Activated naive CD4-positive, alpha-beta T cell treated with anti-CD3 and anti-CD28 coated beads, Interleukin-2, amount 50 U/mL, for 24 hours (primary cell): ENCODE measurements at regions not wholly inside any gene's neighbourhood (a gene's known extent, or its start where the extent isn't known, plus 50 kb on each side); places are given as distances from the start of the nearest gene placed in this dataset.

Source experiments
- H3K27ac Mint-ChIP-seq: one replicate; pipeline ENCODE4 v1.8.0; 2021; ENCODE audit warnings: mild to moderate bottlenecking, mixed read lengths
- H3K27me3 Mint-ChIP-seq: one replicate; pipeline ENCODE4 v1.8.0; 2021; ENCODE audit warnings: mixed read lengths
- H3K36me3 Mint-ChIP-seq: one replicate; pipeline ENCODE4 v1.8.0; 2021; ENCODE audit warnings: mixed read lengths
- H3K4me1 Mint-ChIP-seq: one replicate; pipeline ENCODE4 v1.8.0; 2021; ENCODE audit warnings: mixed read lengths
- H3K4me3 Mint-ChIP-seq: one replicate; pipeline ENCODE4 v1.8.0; 2021; ENCODE audit warnings: mild to moderate bottlenecking, mixed read lengths
- H3K9me3 Mint-ChIP-seq: one replicate; pipeline ENCODE4 v1.8.0; 2021; ENCODE audit warnings: mixed read lengths

DNA sequence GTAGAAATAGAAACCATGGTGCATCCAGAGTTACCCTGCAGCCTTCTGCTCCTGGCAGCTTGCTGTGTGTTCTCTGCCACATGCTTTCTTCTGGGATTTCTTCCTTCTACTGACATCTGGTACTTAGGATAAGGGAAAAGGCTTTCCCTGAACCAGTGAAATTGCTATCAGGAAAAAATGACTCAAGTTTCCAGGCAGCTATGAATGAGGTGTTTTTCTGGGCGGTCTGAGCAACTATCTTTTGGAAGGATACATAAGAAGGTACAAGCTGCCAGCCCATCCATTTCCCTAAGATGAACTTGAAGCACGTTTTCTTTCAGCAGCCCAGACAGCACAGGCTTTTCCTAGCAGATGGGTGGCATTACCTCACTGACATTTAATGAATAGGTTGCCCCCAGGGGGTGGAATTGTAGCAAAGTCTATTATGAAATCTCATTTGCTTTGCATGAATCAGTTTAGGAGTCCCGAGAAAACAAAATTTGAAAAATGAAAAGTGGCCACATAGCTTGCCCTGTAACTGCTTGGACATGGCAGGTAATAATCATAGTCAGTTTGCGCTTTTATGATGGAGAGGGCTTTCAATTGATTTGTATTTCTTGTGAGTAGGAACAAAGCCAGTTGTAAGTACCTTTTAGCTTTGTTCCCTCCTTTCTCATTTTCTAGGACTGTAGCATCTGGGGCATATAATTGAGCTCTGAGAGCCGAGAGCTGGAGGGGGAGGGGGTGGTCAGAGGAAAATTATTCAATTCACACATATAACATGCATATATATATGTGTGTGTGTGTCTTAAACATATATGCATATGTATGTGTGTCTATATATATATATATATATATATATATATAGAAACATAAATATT is 108.5 kb downstream of the C9orf152 start:
- H3K9me3 Mint-ChIP-seq: no peaks in the 10 kb centered on the region
- H3K27ac Mint-ChIP-seq: no peak overlapping the region
- no peak overlapping the region for H3K4me3 Mint-ChIP-seq
- H3K36me3 Mint-ChIP-seq: peaks cover 1% of the 10 kb centered on the region
- no peaks in the 10 kb centered on the region for H3K4me1 Mint-ChIP-seq
- H3K27me3 Mint-ChIP-seq: no peaks in the 10 kb centered on the region

DNA sequence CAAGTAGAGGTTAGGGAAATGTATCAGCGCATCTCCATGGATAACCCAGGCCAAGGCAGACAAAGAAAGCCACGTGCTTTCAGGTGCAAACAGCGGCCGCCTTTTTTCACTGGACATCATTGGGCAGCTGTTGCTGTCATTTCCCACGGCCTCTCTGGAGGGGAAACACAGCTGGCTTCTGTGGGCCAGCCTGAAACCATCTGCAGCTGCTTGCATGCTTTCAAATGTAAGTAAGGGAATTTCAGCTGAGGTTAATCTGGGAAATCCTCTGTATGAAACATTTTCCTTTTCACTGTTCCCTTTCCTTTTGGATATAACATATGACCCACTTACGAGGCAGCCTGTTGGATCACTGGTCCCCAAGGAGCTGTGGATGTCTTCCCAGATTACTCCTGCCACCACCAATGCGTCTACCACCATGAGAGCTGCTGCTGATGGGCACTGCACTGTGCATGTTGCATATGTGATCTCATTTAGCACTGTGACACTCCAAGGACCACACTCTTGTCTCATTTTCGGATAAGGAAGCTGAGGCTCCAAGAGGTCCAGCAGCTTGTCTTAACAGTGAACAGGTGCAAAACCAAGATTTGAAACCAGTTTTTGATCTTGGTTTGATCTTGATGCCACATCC is 106.3 kb downstream of the C9orf152 start:
- Mint-ChIP-seq H3K27me3 (no peaks in the 10 kb centered on the region), H3K36me3 (peaks cover 1% of the 10 kb centered on the region), H3K9me3 (no peaks in the 10 kb centered on the region), H3K4me1 (no peaks in the 10 kb centered on the region), H3K27ac (no peak overlapping the region), H3K4me3 (no peak overlapping the region)

DNA sequence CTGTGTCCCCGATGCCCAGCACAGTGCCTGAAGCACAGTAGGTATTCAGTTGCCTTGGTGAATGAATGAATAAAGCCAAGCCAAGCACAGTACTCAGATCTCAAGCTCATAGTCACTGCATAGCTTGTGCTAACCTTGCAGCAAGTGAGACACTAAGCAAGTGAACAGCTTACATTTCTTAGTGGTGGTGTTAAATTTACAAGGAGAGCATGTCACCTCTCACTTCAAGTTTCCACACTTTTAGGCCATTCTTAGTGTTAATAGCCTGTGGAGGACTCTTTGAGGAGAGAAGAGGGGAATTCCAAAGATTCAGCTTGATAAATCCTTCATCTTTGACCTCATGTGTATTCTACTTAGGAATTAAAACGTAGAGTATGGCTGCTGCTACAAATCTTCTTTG is 104.7 kb downstream of the C9orf152 start:
- Mint-ChIP-seq H3K27me3 (no peaks in the 10 kb centered on the region), H3K36me3 (peaks cover 1% of the 10 kb centered on the region), H3K27ac (no peak overlapping the region), H3K9me3 (no peaks in the 10 kb centered on the region), H3K4me1 (no peaks in the 10 kb centered on the region), H3K4me3 (no peak overlapping the region)

DNA sequence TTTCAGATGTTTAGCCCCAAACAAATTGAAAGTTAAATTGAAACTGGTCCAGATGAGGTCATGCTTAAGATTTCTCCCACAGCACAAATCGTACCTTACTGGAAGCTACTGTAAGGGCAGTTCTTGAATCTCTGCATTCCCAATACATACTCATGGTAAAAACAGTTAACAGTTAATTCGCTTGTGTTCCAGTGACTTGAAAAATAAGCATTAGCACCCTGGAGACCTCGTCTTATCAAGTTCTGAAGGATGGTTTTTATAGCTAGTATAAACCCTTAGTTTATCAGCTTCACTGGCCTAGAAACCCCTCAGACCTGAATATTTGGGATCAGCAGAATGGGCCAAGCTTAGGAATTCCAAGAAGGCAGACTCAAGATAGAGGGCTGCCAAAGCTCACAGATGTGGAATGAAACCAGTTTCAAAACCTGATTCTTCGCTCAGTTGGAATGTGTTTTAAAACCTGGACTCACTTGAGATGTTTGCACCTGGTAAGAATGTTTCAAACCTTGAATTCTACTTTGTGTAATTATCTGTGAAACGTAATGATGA is 103.6 kb downstream of the C9orf152 start:
- Mint-ChIP-seq H3K9me3 (no peaks in the 10 kb centered on the region), H3K27me3 (no peaks in the 10 kb centered on the region), H3K36me3 (no peaks in the 10 kb centered on the region), H3K27ac (no peak overlapping the region), H3K4me3 (no peak overlapping the region), H3K4me1 (no peaks in the 10 kb centered on the region)

DNA sequence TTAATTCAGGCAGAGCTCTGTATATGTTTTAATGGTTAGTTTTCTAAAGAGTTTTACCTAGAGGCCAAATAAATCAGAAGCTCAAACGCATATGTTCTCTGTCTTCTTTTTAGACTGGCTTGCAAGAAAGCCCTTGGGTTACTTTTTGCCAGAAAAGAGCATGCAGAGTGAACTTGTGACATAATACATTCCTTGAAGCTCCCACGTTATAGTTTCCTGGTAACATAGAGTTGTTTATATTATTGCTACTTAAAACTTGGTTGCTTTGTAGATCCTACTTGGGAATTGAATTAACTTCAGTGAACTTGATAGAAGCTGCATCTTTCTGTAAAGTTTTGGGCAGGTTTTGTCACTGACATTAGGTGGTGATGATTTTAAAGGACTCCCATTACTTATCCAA is 102.9 kb downstream of the C9orf152 start:
- H3K27me3 Mint-ChIP-seq: no peaks in the 10 kb centered on the region
- no peaks in the 10 kb centered on the region for H3K9me3 Mint-ChIP-seq
- no peaks in the 10 kb centered on the region for H3K36me3 Mint-ChIP-seq
- H3K27ac Mint-ChIP-seq: no peak overlapping the region
- H3K4me1 Mint-ChIP-seq: no peaks in the 10 kb centered on the region
- no peak overlapping the region for H3K4me3 Mint-ChIP-seq

DNA sequence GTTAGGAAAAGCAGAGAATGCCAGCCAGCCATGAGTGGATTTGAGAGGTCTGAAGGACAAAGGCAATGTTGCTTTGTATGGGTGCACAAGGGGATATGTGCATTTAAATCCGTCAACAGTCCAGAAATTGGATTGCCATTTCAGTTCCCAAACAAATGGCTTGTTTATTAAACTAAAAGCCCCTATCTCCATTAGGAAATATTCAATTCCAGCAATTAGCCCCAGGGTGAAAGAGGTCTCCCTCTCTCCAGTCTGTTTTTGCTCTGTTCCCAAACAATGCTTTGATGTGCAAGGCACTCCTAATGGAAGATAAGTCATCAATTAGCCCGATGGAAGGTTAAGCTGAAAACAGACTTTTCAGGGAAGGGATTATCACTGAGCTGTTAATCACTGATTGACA is 101.3 kb downstream of the C9orf152 start:
- Mint-ChIP-seq H3K36me3 (no peaks in the 10 kb centered on the region), H3K4me1 (no peaks in the 10 kb centered on the region), H3K4me3 (no peak overlapping the region), H3K27me3 (no peaks in the 10 kb centered on the region), H3K27ac (no peak overlapping the region), H3K9me3 (no peaks in the 10 kb centered on the region)

DNA sequence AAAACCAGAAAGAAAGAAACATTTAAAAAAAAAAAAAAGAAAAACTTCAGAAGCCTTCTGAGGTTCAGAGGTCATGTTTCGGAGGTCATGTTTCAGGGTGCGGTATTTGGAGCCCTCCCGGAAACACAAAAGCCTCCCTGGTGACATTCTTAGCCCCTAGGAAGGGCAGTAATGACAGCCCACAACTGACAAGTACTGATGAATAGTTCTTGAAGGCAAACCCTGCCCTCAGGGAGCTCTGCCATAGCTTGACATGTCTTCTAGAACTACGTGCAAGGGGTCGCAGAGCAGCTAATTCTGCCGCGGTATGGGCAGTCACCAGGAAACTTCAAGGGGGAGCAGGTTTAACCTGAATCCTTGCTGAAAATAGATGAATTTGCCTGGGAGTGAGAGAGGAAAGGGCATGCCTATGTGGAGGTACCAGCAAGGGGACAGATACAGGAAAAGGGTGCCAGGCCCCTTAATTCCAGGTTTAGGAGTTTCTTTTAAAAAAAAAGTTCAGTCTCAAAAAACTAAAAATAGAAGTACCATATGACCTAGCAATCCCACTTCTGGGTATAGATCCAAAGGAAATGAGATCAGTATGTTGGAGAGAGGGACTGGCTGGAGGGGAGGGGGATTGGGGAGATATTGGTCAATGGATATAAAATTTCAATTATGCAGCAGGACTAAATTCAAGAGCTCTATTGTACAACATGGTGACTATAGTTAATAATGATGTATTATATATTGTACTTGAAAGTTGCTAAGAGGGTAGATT is 98.4 kb downstream of the C9orf152 start:
- no peaks in the 10 kb centered on the region for H3K4me1 Mint-ChIP-seq

DNA sequence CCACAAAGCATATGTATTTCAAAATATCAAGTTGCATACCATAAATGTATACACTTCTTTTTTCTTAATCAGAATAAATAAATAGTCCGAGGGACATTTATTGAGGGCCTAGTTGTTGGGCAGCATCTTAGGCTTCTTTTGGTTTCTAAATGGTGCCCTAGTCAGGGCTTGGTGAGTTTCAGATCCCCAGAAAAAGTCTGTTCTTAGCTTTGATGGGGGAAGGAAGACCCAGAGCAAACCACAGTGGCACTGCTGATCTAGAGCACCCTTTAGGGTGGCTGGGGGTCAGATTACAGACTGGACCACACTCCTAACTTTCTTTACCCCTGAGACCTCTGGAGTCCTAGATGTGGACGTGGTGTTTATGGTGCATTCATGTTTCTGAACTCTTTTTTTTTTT is 97.8 kb downstream of the C9orf152 start:
- Mint-ChIP-seq H3K9me3 (no peaks in the 10 kb centered on the region), H3K36me3 (no peaks in the 10 kb centered on the region), H3K4me1 (no peaks in the 10 kb centered on the region), H3K4me3 (no peak overlapping the region), H3K27me3 (no peaks in the 10 kb centered on the region), H3K27ac (no peak overlapping the region)

More for the DNA sequence above, 98.4 kb downstream of the C9orf152 start:
- Mint-ChIP-seq H3K9me3 (no peaks in the 10 kb centered on the region), H3K36me3 (no peaks in the 10 kb centered on the region), H3K27me3 (no peaks in the 10 kb centered on the region), H3K27ac (no peak overlapping the region), H3K4me3 (no peak overlapping the region)

DNA sequence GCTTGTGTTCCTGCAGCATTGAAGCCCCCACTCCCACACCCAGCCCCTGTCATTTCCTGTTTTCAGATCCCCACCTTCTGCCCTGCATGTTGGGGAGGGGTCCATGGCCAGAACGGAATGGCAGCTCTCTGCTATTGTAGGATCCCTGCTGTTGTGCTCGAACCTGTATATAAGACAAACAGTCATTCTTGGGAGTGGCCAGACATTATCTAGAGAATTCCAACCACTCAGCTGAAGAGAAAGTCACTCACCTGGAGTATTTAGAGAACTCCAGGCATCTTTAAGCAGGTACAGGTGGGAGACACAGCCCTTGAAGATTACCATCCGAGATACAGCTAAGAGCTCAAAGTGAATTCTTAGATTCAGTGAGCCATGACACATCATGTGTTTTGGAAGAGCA is 96.1 kb downstream of the C9orf152 start:
- Mint-ChIP-seq H3K4me3 (no peak overlapping the region), H3K27ac (no peak overlapping the region), H3K36me3 (no peaks in the 10 kb centered on the region), H3K4me1 (no peaks in the 10 kb centered on the region), H3K27me3 (no peaks in the 10 kb centered on the region), H3K9me3 (no peaks in the 10 kb centered on the region)

DNA sequence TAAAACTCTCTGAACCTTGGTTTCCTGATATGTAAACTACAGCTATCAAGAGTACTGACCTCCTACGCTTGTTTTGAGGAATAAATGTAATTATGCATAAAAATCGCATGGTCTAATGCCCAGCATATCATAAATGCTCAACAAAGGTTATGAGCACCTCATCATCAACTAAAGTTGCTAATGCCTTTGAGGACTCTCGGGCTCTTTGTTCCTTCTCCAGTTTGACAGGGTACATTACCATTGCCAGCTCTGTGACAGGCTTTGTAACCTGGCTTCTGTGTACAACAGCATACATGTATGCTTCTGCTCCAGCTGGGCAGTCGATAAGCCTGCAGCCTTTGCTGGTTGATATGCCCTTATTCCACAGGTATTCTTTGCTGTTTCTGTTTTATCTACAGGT is 95.2 kb downstream of the C9orf152 start:
- Mint-ChIP-seq H3K27me3 (no peaks in the 10 kb centered on the region), H3K36me3 (no peaks in the 10 kb centered on the region), H3K27ac (no peak overlapping the region), H3K4me3 (no peak overlapping the region), H3K4me1 (no peaks in the 10 kb centered on the region), H3K9me3 (no peaks in the 10 kb centered on the region)

DNA sequence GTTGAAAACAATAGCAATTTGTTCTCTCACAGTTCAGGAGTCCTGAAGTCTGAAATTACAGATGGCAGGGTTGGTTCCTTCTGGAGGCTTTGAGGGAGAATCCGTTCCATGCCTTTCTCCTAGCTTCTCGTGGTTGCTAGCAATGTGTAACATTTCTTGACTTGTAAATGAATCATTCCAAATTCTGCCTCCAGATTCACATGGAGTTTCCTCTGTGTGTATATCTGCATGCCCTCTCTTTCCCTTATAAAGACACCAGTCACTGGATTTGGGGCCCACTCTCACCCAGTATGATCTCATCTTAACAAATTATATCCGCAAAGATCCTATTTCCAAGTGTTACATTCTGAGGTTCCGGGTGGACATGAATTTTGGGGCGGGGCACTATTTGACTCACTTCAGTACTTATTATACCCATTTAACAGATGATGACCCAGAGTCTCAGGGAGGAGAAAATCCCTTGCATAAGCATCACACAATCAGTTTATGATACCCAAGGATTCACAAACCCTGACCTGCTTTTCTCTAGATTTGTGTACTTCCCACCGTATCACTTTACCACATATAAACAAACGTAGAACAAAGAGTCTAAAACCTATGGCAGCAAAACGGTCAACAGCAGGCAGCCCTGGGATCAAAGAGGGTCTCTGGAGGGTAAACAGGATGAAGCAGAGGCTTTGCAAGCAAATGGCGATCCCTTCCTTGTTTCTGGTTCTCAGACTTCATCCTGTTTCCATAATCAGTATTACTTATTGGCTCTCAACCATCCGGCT is 93.7 kb downstream of the C9orf152 start:
- H3K27ac Mint-ChIP-seq: no peak overlapping the region
- H3K4me1 Mint-ChIP-seq: no peaks in the 10 kb centered on the region
- no peak overlapping the region for H3K4me3 Mint-ChIP-seq
- H3K27me3 Mint-ChIP-seq: no peaks in the 10 kb centered on the region
- H3K9me3 Mint-ChIP-seq: no peaks in the 10 kb centered on the region
- H3K36me3 Mint-ChIP-seq: no peaks in the 10 kb centered on the region

DNA sequence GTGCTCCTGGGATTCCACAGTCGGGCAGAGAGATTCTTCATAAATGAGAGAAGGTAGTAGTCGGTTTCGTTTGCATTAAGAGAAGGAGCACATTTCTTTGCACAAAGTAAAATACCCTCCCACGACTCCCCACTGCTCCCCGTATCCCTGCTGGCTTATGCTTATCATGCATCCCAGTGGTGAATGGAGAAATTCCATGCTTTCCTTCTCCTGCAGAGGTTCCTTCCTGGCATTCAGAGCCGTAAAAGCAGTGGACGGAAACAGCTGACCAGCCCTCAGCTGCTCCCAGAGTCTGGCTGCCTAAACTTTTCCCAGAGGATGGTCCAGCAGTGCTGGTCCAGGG is 93.1 kb downstream of the C9orf152 start:
- no peak overlapping the region for H3K27ac Mint-ChIP-seq
- H3K4me1 Mint-ChIP-seq: no peaks in the 10 kb centered on the region
- H3K36me3 Mint-ChIP-seq: no peaks in the 10 kb centered on the region
- no peak overlapping the region for H3K4me3 Mint-ChIP-seq
- H3K27me3 Mint-ChIP-seq: no peaks in the 10 kb centered on the region
- H3K9me3 Mint-ChIP-seq: no peaks in the 10 kb centered on the region

DNA sequence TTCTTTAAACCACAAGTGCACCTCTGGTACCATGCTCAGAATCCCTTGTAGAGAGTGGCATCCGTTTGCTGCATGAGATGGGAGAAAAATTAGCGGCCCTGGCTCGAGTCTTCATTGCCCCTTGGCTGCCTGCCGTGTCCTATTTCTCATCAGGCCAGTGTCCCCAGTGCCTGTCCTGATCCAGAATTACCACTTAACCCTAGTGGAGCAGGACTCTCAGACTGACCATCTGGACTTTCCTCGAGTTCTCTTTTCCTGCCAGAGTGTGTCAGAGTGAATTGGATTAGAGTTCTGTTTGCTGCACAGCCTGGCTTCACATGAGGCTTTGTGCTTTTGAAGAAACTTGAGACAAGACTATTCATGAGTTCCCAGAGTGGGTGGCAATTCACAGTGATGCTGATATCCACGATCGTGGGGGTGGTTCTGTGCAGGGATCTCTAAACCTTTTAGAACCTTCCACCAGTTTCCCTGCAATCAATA is 92.6 kb downstream of the C9orf152 start:
- no peaks in the 10 kb centered on the region for H3K27me3 Mint-ChIP-seq
- H3K36me3 Mint-ChIP-seq: no peaks in the 10 kb centered on the region
- H3K4me1 Mint-ChIP-seq: no peaks in the 10 kb centered on the region
- no peak overlapping the region for H3K27ac Mint-ChIP-seq
- no peaks in the 10 kb centered on the region for H3K9me3 Mint-ChIP-seq
- no peak overlapping the region for H3K4me3 Mint-ChIP-seq

DNA sequence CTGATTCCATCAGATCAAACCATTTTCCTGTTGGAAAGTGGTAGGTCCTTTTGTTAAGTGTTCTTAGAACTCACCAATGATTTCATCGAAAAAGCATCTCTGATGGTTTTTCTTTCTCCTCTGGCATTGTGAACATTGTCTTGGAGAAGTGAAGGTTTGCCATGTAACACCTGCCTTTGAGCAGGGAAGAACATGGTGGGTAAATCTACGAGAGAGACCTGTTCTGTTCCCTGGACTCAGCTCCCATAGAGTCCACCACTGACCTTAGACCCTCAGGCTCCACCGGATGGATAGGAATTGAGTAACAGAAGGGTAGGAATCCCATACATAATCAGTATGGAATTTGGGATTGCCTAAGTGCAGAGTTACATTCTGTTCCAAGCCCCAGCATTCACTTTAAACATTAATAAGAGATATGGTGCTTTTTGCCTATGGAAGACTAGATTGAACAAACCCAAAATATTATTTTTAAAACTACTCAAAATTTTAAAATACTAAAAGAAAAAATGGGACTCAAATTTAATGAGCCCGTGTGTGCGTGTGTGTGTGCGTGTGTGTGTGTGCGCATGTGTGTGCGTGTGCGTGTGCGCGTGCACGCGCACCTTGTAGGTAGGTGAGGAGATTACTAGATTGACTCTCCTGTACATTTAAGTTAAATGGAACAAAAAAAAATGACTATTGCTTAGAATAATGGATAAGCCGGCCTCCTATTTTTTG is 92.0 kb downstream of the C9orf152 start:
- H3K27me3 Mint-ChIP-seq: no peaks in the 10 kb centered on the region
- H3K27ac Mint-ChIP-seq: no peak overlapping the region
- no peaks in the 10 kb centered on the region for H3K4me1 Mint-ChIP-seq
- H3K4me3 Mint-ChIP-seq: no peak overlapping the region
- no peaks in the 10 kb centered on the region for H3K9me3 Mint-ChIP-seq
- no peaks in the 10 kb centered on the region for H3K36me3 Mint-ChIP-seq

DNA sequence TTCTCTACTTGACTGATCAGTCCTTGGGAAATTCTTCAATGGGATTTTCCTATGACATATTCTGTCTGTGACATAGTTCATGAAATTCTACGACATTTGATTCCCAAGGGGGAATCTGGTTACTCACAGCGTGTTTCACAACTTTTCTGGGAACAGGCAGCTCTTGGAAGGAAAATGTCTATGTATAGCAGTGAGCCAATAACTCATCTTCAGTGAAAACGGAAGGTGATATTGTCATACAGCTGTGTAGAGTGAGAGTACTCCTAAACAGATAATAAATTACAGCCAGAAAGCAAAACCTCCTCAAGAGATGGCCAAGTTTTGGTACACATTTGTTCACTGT is 91.4 kb downstream of the C9orf152 start:
- H3K36me3 Mint-ChIP-seq: no peaks in the 10 kb centered on the region
- no peak overlapping the region for H3K27ac Mint-ChIP-seq
- no peaks in the 10 kb centered on the region for H3K4me1 Mint-ChIP-seq
- H3K9me3 Mint-ChIP-seq: no peaks in the 10 kb centered on the region
- H3K4me3 Mint-ChIP-seq: no peak overlapping the region
- no peaks in the 10 kb centered on the region for H3K27me3 Mint-ChIP-seq
